Frontal cortex (tissue), 3 donors: ENCODE measurements at regions not wholly inside any gene's neighbourhood (a gene's known extent, or its start where the extent isn't known, plus 50 kb on each side); places are given as distances from the start of the nearest gene placed in this dataset.
"Not testable (repeated sequence)": the region's sequence is repeated elsewhere in the genome, so short reads cannot be mapped to it uniquely, and the experiment has no call there.

Source experiments
- DNase-seq, 2 donors: peaks; one replicate each; pipeline ENCODE4 v3.0.0; 2012; ENCODE audit warnings: low spot score in 2 of 2
- FAIRE-seq: peaks from 2 replicates; lab custom pipeline; 2012; peaks lifted over from hg19 to GRCh38; lab: Jason Lieb, UNC
- donor health status: control.
- donor health status: control.
- donor health status: control.

GRCh38 chr18:41119031-41119430, 836.0 kb upstream of the PIK3C3 start:
- DNase-seq: no peak

GRCh38 chr18:41113885-41114482, 841.0 kb upstream of the PIK3C3 start:
- FAIRE-seq: no peak

More at GRCh38 chr18:41119031-41119430, 836.0 kb upstream of the PIK3C3 start:
- FAIRE-seq: no peak

DNA sequence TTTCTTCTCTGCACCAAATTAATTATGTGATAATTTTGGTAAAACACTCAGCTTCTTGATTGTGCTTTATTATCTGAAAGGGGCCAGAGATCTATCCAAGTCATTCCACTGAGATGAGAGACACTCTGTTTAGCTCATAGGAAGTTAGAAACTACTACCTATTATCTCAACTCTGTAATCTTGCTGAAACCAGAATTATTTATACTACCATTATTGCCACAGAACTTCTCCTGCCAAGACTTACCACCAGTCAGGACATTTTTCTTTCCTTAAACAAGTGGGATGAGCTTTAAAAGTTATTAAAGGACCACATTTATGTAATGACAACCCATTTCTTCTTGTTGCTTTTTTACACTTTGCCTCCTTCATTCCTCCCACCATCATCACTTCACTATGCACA, 855.6 kb upstream of the PIK3C3 start:
- no peak for DNase-seq
- FAIRE-seq: no peak

More at GRCh38 chr18:41113885-41114482, 841.0 kb upstream of the PIK3C3 start:
- DNase-seq: no peak

- DNase-seq: no peak
Measured at GRCh38 chr18:41096504-41096903, 858.5 kb upstream of the PIK3C3 start.

DNA sequence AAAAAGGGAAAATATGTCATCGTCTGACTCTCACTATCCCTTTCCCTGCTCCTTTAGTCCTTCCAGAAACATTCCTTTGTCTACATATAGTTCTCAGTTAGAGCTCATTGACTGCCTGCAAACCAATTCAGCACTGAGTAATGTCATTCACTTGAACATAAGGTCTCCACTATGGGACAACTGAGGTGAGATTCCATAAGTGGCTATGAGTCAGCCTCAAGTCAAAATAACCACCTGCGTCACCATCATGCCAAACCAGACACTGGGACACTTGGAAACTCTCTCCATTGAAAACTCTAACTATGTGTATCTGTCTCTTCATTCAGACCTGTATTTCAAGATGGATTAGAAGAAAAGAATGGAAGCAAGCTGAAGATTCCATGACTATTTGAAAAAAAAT, 878.0 kb upstream of the PIK3C3 start:
- no peak for DNase-seq
- FAIRE-seq: no peak

More at GRCh38 chr18:41096504-41096903, 858.5 kb upstream of the PIK3C3 start:
- FAIRE-seq: no peak

DNA sequence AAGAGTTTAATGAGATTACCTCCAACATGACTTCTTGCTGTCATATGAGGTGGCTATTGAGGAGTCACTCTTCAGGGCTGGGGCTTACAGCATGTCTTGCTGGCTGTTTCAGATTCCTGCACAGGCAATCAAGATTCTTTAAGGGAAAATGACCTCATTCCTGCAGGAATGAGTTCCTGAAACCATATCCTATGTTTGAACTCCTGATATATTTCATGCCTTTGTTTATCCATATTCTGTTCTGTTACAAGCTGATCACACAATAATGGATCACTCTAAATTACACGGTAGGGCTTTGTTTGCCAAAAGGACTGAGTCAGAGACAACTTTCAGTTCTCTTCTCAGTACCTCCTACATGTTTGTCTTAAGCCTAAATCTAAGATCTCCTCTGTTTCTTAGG, 879.8 kb upstream of the PIK3C3 start:
- FAIRE-seq (no peak), DNase-seq (no peak)

GRCh38 chr18:41073372-41073954, 881.6 kb upstream of the PIK3C3 start:
- DNase-seq: no peak
- FAIRE-seq: no peak

- DNase-seq: no peak
- FAIRE-seq: no peak
Measured at GRCh38 chr18:41072946-41073345, 882.1 kb upstream of the PIK3C3 start.

GRCh38 chr18:41071826-41072225, 883.2 kb upstream of the PIK3C3 start:
- no peak for DNase-seq
- no peak for FAIRE-seq

DNA sequence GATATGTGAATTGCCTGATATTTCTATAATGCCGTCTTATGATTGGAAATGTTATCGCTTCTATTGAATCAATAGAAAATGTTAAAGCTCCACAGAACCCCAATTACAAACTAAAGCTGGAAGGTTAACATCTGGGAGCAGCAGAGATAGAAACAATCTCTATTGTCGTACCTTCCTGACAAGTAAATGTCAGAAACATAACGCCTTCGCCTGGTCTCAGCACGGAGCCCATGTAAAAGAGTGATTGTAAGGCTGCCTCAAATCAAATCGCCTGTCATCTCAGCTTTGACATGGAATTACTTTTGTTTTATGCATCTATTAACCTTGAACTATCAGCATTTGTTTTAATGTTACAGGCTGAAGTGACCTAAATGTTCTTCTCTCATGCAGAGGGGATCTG, 885.9 kb upstream of the PIK3C3 start:
- DNase-seq: no peak
- FAIRE-seq: no peak

DNA sequence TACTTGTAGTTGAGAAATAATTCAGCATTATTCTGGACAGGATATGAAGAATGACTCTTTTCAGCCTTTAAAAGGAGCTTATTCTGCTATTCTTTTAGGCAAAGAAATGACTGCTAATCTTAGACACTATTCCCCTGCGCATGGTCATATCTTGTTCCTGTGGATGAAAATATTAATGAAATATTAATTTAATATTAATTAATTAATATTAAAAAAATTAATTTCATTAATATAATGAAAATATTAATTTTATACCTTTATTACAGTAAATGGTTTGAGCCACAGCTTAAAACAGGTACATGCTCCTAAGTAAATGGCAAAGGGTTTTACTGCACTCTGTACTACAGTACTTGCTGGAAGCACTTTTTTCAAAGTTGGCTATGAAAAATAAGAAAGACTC, 890.1 kb upstream of the PIK3C3 start:
- DNase-seq (no peak), FAIRE-seq (no peak)

DNA sequence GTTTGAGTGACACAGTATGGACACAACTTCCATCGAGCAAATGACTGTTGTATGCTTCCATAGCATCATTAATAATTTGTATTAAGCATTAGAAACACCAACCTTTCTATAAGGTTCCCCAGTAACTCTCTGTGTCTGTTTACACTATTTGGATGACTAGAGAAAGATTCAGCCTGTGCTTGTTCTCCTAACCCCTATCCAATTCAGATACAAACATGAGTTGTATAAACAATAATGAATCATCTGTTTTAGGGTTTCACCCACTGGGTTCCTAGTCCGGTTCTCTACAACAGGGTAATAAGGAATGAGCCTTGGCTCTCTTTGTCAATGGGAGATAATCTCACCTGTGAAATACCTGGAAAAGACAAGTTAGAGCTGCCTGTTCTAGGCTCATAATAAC, 894.1 kb upstream of the PIK3C3 start:
- DNase-seq: no peak
- FAIRE-seq: no peak

- no peak for FAIRE-seq
Measured at GRCh38 chr18:41059126-41059415, 896.0 kb upstream of the PIK3C3 start.

GRCh38 chr18:41058351-41059125, 896.5 kb upstream of the PIK3C3 start:
- no peak for FAIRE-seq

More at GRCh38 chr18:41059126-41059415, 896.0 kb upstream of the PIK3C3 start:
- DNase-seq: no peak

DNA sequence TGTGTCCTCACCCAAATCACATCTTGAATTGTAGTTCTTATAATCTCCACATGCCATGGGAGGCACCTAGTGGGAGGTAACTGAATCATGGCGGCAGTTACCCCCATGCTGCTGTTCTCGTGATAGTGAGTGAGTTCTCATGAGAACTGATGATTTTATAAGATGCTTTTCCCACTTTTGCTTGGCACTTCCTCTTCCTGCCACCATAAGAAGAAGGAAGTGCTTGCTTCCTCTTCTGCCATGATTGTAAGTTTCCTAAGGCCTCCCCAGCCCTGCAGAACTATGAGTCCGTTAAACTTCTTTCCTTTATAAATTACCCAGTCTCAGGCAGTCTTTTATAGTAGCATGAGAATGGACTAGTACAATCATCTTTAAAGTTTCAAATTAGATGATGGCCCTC, 902.4 kb upstream of the PIK3C3 start:
- FAIRE-seq: no peak
- no peak for DNase-seq

More at GRCh38 chr18:41058351-41059125, 896.5 kb upstream of the PIK3C3 start:
- no peak for DNase-seq

DNA sequence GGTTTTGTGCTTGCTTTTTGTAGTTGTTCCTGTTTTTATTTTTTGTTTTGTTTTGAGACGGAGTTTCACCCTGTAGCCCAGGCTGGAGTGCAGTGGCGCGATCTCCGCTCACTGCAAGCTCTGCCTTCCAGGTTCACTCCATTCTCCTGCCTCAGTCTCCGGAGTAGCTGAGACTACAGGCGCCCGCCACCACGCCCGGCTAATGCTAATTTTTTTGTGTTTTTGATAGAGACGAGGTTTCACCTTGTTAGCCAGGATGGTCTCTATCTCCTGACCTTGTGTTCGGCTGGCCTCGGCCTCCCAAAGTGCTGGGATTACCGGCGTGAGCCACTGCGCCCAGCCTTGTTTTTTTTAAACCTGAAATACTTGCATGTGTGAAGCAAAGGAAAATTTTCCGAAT, 908.8 kb upstream of the PIK3C3 start:
- DNase-seq, FAIRE-seq: not testable (repeated sequence)

DNA sequence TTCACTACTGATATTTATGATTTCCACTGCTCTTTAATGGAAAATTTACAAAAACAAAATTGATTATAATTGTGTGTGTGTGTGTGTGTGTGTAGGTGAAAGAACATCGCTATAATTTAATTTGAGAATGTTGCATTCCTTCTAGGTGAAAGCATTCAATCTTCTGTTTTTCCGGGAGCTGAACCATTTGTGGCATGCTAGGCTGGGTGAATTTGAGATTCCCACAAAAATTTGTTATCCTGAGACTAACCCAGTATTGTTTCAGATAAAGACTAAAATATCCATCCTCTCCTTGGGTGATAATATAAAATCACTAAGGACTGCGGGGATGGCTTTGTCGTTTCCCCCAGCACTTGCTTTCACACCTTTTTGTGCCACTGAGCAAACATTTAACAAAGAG, 911.2 kb upstream of the PIK3C3 start:
- no peak for FAIRE-seq
- no peak for DNase-seq

- no peak for DNase-seq
- FAIRE-seq: no peak
Measured at GRCh38 chr18:41042866-41043265, 912.2 kb upstream of the PIK3C3 start.

- DNase-seq: no peak
- no peak for FAIRE-seq
Measured at GRCh38 chr18:41038071-41038470, 917.0 kb upstream of the PIK3C3 start.

DNA sequence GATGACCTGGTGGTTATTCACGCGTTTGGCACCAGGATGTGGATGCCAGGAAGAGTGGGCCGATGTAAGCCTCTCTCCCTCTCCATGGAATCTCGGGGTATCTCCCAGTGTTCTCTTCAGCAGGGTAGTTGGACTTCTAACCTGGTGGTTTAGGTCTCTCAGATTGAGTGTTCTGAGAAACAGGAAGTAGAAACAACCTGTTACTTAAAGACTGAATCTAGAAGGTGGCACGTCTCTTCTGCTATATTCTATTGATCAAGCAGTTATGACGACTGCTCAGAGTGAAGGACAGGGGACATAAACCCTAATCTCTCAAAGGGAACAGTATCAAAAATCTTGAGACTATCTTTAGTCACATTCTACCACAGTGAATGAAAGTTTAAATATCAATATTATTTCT, 918.7 kb upstream of the PIK3C3 start:
- DNase-seq: no peak
- no peak for FAIRE-seq

DNA sequence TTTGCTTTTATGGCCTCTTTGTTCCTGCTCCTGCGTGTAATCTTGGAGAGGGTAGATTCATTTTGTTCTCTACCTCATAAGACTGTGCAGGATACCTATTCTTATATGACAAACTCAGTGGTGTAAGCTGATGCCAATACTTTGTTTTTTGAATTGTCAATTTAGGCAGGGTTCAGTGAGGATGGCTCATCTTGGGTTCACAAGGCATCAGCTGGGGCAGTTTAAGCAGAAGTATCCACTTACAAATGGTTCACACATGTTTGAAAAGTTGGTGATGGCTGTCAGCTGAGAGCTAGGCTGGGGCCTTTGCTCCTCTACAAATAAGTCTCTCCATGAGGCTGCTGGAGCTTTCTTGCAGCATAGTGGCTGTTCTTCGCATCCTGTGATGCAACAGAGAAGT, 920.6 kb upstream of the PIK3C3 start:
- DNase-seq (no peak), FAIRE-seq (no peak)
